SK-N-SH (cell line): ENCODE measurements at regions not wholly inside any gene's neighbourhood (a gene's known extent, or its start where the extent isn't known, plus 50 kb on each side); places are given as distances from the start of the nearest gene placed in this dataset.

Experiments
- CTCF ChIA-PET: fragments of 300-600, 350-600 bp; formaldehyde crosslinking; extraction: SDS; loops from one replicate; lab custom pipeline; 2021; lab: Yijun Ruan, JAX
- POLR2A ChIA-PET: fragments of 350-600 bp; sonication (Branson Sonifier 250); formaldehyde crosslinking; extraction: SDS; loops from one replicate; lab custom pipeline; 2020; ENCODE audit warnings: antibody characterized with exemption, inconsistent platforms; lab: Yijun Ruan, JAX
- DNase-seq: peaks from one replicate; pipeline ENCODE4 v3.0.0; 2012
- H2AFZ ChIP-seq: fragments of 200-600 bp; sonication (generic); 2 replicates; pipeline ENCODE4 v1.8.1; 2016; ENCODE audit warnings: antibody characterized with exemption, mild to moderate bottlenecking, low read depth
- H3F3A ChIP-seq: fragments of 200-600 bp; sonication (generic); replicated peaks from 2 replicates; pipeline ENCODE3; 2016; ENCODE audit warnings: antibody characterized with exemption, mild to moderate bottlenecking; ENCODE audit not compliant: insufficient read depth
- H3K27ac ChIP-seq, 2 experiments: fragments of 200-500 bp in 1 of 2; fragments of 200-600 bp in 1 of 2; sonication (Bioruptor generic) in 1 of 2; sonication (generic), shearing (Covaris generic) in 1 of 2; 2 replicates each; pipeline versions ENCODE4 v1.5.1 to v1.6.1; 2014 to 2016; ENCODE audit warnings: low read depth in 2 of 2, inconsistent platforms in 1 of 2, low read length in 1 of 2, mild to moderate bottlenecking in 1 of 2, mixed read lengths in 1 of 2
- H3K27me3 ChIP-seq: fragments of 200-600 bp; sonication (generic), shearing (Covaris generic); 2 replicates; pipeline ENCODE4 v1.6.1; 2016; ENCODE audit warnings: mixed run types; ENCODE audit not compliant: insufficient read depth
- H3K36me3 ChIP-seq, 2 experiments: fragments of 200-500 bp in 1 of 2; fragments of 200-600 bp in 1 of 2; sonication (Bioruptor generic) in 1 of 2; sonication (generic) in 1 of 2; replicated peaks in 1 of 2; 2 replicates each; pipeline versions ENCODE3 to v1.5.1; 2014 to 2016; ENCODE audit warnings: low read length in 1 of 2, mild to moderate bottlenecking in 1 of 2; ENCODE audit not compliant: insufficient read depth in 2 of 2, control insufficient read depth in 1 of 2
- H3K4me1 ChIP-seq, 2 experiments: fragments of 200-500 bp in 1 of 2; fragments of 200-600 bp in 1 of 2; sonication (Bioruptor generic) in 1 of 2; sonication (generic), shearing (Covaris generic) in 1 of 2; 2 replicates each; pipeline versions ENCODE4 v1.5.1 to v1.6.1; 2014 to 2016; ENCODE audit warnings: low read depth in 1 of 2, low read length in 1 of 2, mixed run types in 1 of 2; ENCODE audit not compliant: insufficient read depth in 2 of 2, control insufficient read depth in 1 of 2
- H3K4me2 ChIP-seq: fragments of 200-600 bp; sonication (generic), shearing (Covaris generic); 2 replicates; pipeline ENCODE4 v1.6.1; 2017; ENCODE audit warnings: mixed run types
- H3K4me3 ChIP-seq, 2 experiments: fragments of 200-500 bp in 1 of 2; fragments of 200-600 bp in 1 of 2; sonication (Bioruptor generic) in 1 of 2; sonication (generic), shearing (Covaris generic) in 1 of 2; 2 replicates each; pipeline versions ENCODE4 v1.5.1 to v1.8.1; 2014 to 2016; ENCODE audit warnings: low read depth in 2 of 2, inconsistent platforms in 1 of 2, low read length in 1 of 2, mild to moderate bottlenecking in 1 of 2, mixed read lengths in 1 of 2, moderate library complexity in 1 of 2
- H3K79me2 ChIP-seq: fragments of 200-600 bp; sonication (generic); 2 replicates; pipeline ENCODE4 v1.8.1; 2017; ENCODE audit warnings: mild to moderate bottlenecking; ENCODE audit not compliant: insufficient read depth
- H3K9ac ChIP-seq: fragments of 200-600 bp; sonication (generic); 2 replicates; pipeline ENCODE4 v1.6.1; 2017; ENCODE audit warnings: mixed run types
- H3K9me2 ChIP-seq: fragments of 200-600 bp; sonication (generic); 2 replicates; pipeline ENCODE4 v1.6.1; 2017; ENCODE audit warnings: mixed run types
- H3K9me3 ChIP-seq: fragments of 200-600 bp; sonication (generic); 2 replicates; pipeline ENCODE4 v1.6.1; 2017; ENCODE audit warnings: mixed run types, mild to moderate bottlenecking, moderate library complexity
- H4K20me1 ChIP-seq: fragments of 200-600 bp; sonication (generic); 2 replicates; pipeline ENCODE4 v1.6.1; 2017; ENCODE audit warnings: mild to moderate bottlenecking, mixed run types; ENCODE audit not compliant: insufficient read depth
- CHD2 ChIP-seq: fragments of 150-350 bp; IDR thresholded peaks from 2 replicates; pipeline ENCODE4 v1.6.1; 2018; ENCODE audit warnings: low read length; ENCODE audit not compliant: partially characterized antibody
- ELF1 ChIP-seq: IDR thresholded peaks from 2 replicates; pipeline ENCODE4 v1.4.0; 2012
- EZH2phosphoT487 ChIP-seq: fragments of 200-600 bp; sonication (generic); IDR thresholded peaks from 2 replicates; pipeline ENCODE4 v1.6.1; 2017; ENCODE audit warnings: low read depth, mixed run types, mild to moderate bottlenecking, antibody characterized with exemption, moderate library complexity, borderline replicate concordance
- FOXM1 ChIP-seq: IDR thresholded peaks from 2 replicates; pipeline ENCODE4 v1.4.0; 2012; ENCODE audit warnings: low read depth, mild to moderate bottlenecking
- GABPA ChIP-seq: IDR thresholded peaks from 2 replicates; pipeline ENCODE4 v1.4.0; 2012; ENCODE audit warnings: low read depth, mild to moderate bottlenecking
- IRF3 ChIP-seq: fragments of 150-350 bp; IDR thresholded peaks from 2 replicates; pipeline ENCODE4 v1.6.1; 2016; ENCODE audit warnings: mild to moderate bottlenecking, low read depth, low read length
- JUND ChIP-seq: IDR thresholded peaks from 2 replicates; pipeline ENCODE4 v1.4.0; 2012
- MEF2A ChIP-seq: IDR thresholded peaks from 2 replicates; pipeline ENCODE4 v1.4.0; 2012; ENCODE audit warnings: low read depth, borderline replicate concordance
- PBX3 ChIP-seq: IDR thresholded peaks from 2 replicates; pipeline ENCODE4; 2012
- POLR2AphosphoS5 ChIP-seq: IDR thresholded peaks from 2 replicates; pipeline ENCODE4 v1.6.1; 2012; ENCODE audit warnings: low read depth, low read length
- RAD21 ChIP-seq: IDR thresholded peaks from 2 replicates; pipeline ENCODE4 v1.6.1; 2012; ENCODE audit warnings: mild to moderate bottlenecking, low read length
- RFX5 ChIP-seq: IDR thresholded peaks from 2 replicates; pipeline ENCODE4 v1.6.1; 2012; ENCODE audit warnings: mild to moderate bottlenecking, improper control_type of control experiment, low read length
- RXRA ChIP-seq: IDR thresholded peaks from 2 replicates; pipeline ENCODE4 v1.4.0; 2012; ENCODE audit warnings: low read depth, mild to moderate bottlenecking, borderline replicate concordance
- SIN3A ChIP-seq: IDR thresholded peaks from 2 replicates; pipeline ENCODE4 v1.6.1; 2012; ENCODE audit warnings: low read depth, mild to moderate bottlenecking, low read length, moderate library complexity, borderline replicate concordance
- TAF1 ChIP-seq: IDR thresholded peaks from 2 replicates; pipeline ENCODE4 v1.6.1; 2012; ENCODE audit warnings: low read depth, mild to moderate bottlenecking, low read length, moderate library complexity, borderline replicate concordance
- USF1 ChIP-seq: IDR thresholded peaks from 2 replicates; pipeline ENCODE4 v1.4.0; 2012; ENCODE audit warnings: low read depth, borderline replicate concordance
- YY1 ChIP-seq: IDR thresholded peaks from 2 replicates; pipeline ENCODE4 v1.4.0; 2012; ENCODE audit warnings: low read depth, mild to moderate bottlenecking
- WGBS: methylation state at CpG from one replicate; pipeline ENCODE4 v1.1.6; 2017; ENCODE audit warnings: low lambda C conversion rate; 5-methylcytosine and 5-hydroxymethylcytosine counted together
- TF ChIP-seq, protein P1 (sequence below): IDR thresholded peaks from 2 replicates; pipeline ENCODE4 v1.4.0; 2012; ENCODE audit warnings: low read depth

DNA sequence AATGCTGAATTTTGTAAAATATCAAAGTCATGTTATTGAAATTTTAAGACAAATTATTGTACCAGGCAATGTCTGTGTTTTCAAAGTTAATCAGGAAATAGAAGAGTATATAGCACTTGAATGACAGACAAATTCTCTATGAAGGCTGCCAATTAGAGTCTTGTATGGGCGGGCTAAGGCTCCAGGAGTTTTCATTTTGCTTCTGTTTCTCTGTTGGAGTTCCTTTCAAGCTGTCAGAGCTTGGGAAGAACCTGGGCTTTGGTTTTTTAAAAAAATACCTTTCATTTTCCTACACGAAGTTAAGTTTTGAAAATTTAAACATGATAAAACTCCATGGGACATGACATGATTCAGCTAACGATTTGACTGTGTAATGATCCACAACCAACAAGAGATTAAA, 339.0 kb upstream of the KCNH7 start:
- DNase-seq: no peak
- no peak for TF ChIP-seq POLR2AphosphoS5
- no peak for TF ChIP-seq USF1
- TF ChIP-seq RAD21: no peak
- TF ChIP-seq TAF1: no peak
- no peak for TF ChIP-seq FOXM1
- TF ChIP-seq RFX5: no peak
- TF ChIP-seq IRF3: no peak
- no peak for TF ChIP-seq RXRA
- no peak for TF ChIP-seq MEF2A
- TF ChIP-seq JUND: no peak
- no peak for TF ChIP-seq CHD2
- TF ChIP-seq, protein P1, sequence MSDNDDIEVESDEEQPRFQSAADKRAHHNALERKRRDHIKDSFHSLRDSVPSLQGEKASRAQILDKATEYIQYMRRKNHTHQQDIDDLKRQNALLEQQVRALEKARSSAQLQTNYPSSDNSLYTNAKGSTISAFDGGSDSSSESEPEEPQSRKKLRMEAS: no peak
- TF ChIP-seq YY1: no peak
- TF ChIP-seq EZH2phosphoT487: no peak
- TF ChIP-seq ELF1: no peak
- no peak for TF ChIP-seq SIN3A
- no peak for TF ChIP-seq PBX3
- TF ChIP-seq GABPA: no peak
- Histone ChIP-seq H3K27me3 (no peaks in the 10 kb centered on the region), H4K20me1 (no peaks in the 10 kb centered on the region), H3F3A (no peaks in the 10 kb centered on the region), H3K79me2 (no peaks in the 10 kb centered on the region), H3K4me1 (peaks cover 0 to 3% of the 10 kb centered on the region in 2 experiments; a peak in 1 of 4 replicates), H3K4me3 (no peak overlapping the region), H3K9me2 (no peaks in the 10 kb centered on the region), H3K36me3 (no peaks in the 10 kb centered on the region), H2AFZ (no peak overlapping the region), H3K9ac (no peak overlapping the region), H3K9me3 (no peaks in the 10 kb centered on the region), H3K4me2 (no peak overlapping the region), H3K27ac (no peak overlapping the region)
- ChIA-PET POLR2A (no interaction called here), CTCF (interaction anchor here (2.2 to 8.1 kb wide), 2 partner anchors 7 to 14 kb away, joined by 5 to 80 read pairs; no protein-coding TSS in a partner anchor)
- WGBS: 56% methylated on average over 3 of the region's 3 CpGs
